8988T (cell line): ENCODE measurements at regions not wholly inside any gene's neighbourhood (a gene's known extent, or its start where the extent isn't known, plus 50 kb on each side); places are given as distances from the start of the nearest gene placed in this dataset.
"Not testable (repeated sequence)": the region's sequence is repeated elsewhere in the genome, so short reads cannot be mapped to it uniquely, and the experiment has no call there.

Experiments
- DNase-seq: peaks from one replicate; pipeline ENCODE4 v3.0.0; 2011

GRCh38 chr2:173468266-173468793 is 113.7 kb downstream of the CDCA7 start:
- DNase-seq: no peak

- DNase-seq: no peak
Measured at GRCh38 chr2:173472112-173472511, 117.4 kb downstream of the CDCA7 start.

- no peak for DNase-seq
Measured at GRCh38 chr2:173483137-173483536, 128.5 kb downstream of the CDCA7 start.

GRCh38 chr2:173488861-173489260 is 134.2 kb downstream of the CDCA7 start:
- DNase-seq: no peak

DNA sequence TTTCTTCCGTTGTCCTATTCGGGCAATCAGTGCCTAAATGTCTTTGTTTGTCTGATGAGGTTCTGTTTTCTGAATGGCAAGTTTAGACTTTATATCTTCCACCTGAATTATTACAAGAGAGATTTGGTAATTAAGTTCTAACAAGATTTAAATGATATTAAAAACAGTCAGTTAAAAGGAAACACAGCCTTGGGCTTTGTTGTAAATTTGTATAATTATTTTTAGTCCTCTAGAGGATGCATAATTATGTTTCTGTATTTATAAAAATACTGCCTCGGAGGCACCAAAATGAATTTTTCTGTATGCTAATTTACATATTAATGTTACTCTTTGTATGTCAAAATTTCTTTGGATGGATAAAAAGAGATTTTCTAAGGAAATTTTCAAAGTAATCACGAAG is 136.7 kb downstream of the CDCA7 start:
- DNase-seq: no peak

DNA sequence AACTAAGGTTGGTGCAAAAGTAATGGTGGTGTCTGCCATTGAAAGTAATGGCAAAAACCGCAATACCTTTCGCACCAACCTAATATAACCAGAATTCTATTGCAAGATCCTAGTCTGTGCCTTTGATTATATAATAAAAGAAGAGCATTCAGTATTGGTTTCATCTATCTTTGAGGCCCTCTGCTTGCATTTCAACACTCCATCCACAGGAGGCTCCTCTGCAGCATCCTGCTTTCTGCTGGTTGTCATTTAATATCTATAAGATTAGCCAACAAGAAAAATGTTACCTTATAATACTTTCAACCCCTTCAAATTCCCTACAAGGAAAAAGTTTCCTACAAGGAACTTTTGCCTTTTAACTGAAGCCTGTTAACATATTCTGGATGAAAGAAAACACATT is 139.2 kb downstream of the CDCA7 start:
- DNase-seq: no peak

- DNase-seq: no peak
Measured at GRCh38 chr2:173496746-173497145, 142.1 kb downstream of the CDCA7 start.

DNA sequence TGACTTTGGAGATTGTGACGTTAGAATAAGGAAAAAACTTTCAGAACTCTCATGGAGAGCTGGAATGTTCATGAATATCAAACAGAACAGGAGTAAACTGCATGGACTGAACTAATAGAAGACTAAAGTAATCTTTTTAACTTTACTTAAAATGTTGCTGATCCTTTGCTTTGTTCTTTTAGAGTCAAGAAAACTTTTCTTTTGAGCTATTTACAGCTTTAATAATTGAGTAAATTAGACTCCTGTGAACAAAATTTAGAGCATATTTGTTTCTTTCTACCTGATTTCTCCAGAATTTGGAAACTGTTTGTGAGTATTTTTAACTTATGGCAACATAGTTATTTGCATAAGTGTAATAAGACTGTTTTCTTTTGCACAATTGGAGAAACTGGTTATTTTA is 146.3 kb downstream of the CDCA7 start:
- no peak for DNase-seq

GRCh38 chr2:173502296-173502695 is 147.6 kb downstream of the CDCA7 start:
- DNase-seq: no peak

GRCh38 chr2:173511357-173511756 is 156.7 kb downstream of the CDCA7 start:
- no peak for DNase-seq

DNA sequence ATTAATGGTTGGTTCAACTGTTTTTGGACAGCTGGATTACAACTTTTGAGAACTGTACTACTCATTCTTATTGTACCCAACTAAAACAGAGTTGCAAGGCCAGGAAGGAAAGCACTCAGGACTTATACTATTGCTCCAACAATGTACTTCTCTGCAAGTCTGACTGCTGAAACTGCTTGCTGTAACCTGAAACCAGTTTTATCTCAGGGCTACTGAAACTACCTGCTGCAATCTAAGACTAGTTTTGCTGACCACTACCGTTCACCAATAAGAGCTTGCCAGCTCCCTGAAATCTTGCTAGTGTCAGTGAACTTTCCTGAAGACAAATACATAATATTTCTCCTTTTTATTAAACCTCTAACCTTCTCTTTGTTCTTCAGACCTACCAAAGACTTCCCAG is 157.3 kb downstream of the CDCA7 start:
- DNase-seq: no peak

DNA sequence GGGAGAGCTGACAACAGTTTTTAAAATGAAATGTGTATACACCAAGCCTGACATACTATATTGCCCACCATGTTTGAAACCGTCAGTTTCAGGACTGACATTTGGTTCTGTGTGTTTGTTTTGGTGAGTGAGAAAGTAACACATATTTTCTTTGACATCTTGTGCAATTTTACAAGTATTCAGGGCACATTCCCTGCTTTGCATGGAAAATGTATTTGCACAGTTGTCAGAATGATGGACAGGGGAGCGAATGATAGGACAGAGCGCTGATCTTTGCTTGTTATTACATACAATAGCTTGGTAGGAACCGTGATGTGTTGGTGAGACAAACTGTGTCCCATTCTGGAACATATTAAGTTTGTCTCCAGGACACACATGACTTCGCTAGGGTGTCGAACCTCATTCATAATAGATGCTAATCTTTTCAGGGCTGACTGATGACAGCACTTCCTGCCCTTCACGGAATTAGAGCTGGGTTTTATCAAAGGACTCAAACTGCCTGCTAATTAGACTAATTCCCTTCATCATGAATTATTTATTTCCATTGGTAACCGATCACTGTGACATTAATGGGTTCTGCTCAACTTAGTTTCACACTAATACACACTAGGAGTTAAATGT is 158.5 kb downstream of the CDCA7 start:
- DNase-seq: no peak

DNA sequence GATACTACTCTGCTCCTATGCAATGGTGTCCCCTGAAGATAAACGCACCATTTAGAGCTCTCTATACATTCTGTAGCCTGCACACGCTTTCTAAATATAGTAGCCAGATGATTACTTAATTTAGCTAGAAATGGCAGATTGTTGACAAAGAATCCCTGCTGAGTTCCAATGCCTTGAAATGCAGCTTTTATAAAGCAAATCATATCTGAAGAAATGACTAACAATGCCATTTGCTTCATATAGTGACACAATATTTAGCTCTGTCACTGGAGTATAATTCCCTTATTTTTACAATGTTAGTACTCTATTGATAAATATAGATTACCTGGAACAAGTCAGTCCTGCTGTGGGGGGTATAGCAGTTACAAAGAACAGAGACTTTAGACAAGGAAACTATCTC is 166.2 kb downstream of the CDCA7 start:
- no peak for DNase-seq

DNA sequence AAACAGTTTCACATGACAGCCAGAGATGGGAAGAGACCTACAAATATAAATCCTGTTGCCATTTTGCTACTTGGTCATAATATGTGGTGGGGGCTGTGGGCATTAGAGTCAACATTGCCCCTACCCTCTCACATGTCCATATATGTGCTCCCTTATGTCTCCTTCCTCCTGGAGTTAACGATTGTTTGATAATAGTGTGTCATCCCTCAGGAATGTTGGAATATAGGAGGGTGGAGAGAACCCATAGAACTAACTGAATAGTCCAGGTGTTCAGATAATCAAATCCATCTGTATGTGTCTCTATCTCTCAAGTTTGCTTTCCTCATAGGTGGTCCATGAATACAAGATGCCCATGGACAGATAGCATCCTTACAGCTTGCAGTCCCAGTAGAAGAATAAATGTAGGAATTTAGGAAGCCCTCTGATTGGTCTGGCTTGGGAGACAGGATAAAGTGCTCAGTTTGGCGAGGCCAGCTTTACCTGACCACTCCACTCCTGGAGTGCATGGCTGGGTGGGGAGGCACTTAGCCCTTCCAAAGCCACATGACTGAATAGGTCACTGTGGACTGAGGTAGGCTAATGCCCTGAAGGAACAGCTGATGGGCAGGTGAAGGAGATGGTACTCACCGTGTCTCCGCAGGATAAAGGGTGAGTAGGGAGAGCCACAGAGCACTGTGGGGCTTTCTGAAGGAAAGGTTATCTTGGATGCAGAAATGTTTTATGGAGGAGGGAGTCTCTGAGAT is 166.9 kb downstream of the CDCA7 start:
- DNase-seq: no peak

- DNase-seq: no peak
Measured at GRCh38 chr2:173523497-173523896, 168.8 kb downstream of the CDCA7 start.

GRCh38 chr2:173524256-173524955 is 169.7 kb downstream of the CDCA7 start:
- DNase-seq: no peak

GRCh38 chr2:173532732-173533531 is 178.3 kb downstream of the CDCA7 start:
- DNase-seq: not testable (repeated sequence)

DNA sequence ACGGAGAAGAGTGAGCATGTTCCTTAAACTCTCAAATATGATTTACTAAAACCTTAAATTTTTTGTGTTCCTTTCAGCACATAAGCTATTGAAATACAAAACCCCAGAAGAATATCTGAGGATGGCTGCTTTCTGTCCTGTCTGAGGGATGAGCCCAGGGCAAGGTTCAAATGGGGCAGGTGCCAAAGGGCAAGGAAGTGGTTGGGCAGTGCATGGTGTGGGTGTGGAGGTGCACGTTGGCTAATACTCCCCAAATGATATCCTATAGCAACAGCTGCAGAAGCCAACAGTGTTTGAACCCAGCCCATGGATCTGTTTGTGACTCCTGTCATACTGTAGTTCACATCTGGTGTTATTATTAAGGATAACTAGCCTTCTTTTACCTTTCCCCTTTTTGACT is 183.0 kb downstream of the CDCA7 start:
- DNase-seq: no peak

DNA sequence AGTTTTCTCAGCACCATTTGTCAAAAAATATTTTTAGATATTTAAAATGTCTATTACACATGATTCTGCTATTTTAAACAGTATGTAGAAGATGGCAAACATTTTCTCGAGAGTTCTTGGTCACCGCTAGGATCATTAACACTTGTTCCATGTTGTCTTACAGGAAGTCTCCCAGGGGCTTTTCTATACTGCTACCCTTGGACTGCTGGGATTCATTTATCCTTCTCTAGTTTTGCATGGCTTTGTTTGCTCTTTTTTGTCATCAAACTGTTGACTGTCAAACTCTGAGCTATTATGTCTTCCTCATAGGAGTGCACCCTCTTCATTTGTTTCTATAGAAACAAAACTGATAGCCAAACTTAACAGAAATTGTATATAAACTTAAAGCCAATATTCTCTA is 184.9 kb downstream of the CDCA7 start:
- DNase-seq: no peak

DNA sequence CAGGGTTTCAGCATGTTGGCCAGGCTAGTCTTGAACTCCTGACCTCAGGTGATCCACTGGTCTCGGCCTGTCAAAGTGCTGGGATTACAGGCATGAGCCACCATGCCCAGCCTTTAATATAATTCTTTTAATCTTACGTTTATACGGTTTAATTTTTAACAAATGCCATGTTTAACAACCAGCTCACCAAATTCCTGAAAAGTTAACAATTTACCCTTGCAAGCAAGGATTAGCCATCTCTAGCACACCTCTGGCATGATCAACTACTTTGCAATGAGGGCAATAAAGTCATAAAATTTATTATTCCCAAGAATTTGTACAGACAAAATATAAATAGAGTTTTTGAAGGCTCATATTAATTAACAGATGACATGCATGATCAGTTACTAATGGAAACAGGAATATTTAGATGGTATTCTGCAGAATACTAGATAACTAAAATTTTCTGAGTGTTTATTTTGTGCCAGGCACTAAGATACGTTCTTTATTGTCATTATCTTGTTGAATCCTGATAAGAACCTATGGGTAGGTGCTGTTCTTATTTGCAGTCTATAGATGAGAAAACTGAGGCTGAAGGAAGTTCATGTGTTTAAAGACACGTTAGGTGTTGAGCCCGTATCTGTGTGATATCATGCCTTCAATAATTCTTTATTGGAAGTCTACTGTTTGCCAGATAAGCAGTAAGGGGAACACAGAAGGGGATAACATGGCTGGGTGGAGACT is 190.1 kb downstream of the CDCA7 start:
- no peak for DNase-seq

GRCh38 chr2:173545364-173545763 is 190.7 kb downstream of the CDCA7 start:
- DNase-seq: no peak

- DNase-seq: no peak
Measured at GRCh38 chr2:173547499-173547898, 192.8 kb downstream of the CDCA7 start.
